DND-41 (cell line): ENCODE measurements at regions not wholly inside any gene's neighbourhood (a gene's known extent, or its start where the extent isn't known, plus 50 kb on each side); places are given as distances from the start of the nearest gene placed in this dataset.

Source experiments
- ATAC-seq: fragments of 200-7000 bp; cut with Tn5 transposase; 3 replicates; pipeline ENCODE4 v1.9.1; 2021; ENCODE audit warnings: low read depth; ENCODE audit not compliant: insufficient read depth
- DNase-seq: peaks from one replicate; pipeline ENCODE4 v3.0.0-alpha.2; 2020
- H2AFZ ChIP-seq: 2 replicates; pipeline ENCODE4 v1.6.0; 2012; ENCODE audit warnings: low read depth, low read length
- H3K27ac ChIP-seq: 2 replicates; pipeline ENCODE4 v1.5.1; 2012; ENCODE audit warnings: low read length, inconsistent platforms
- H3K27me3 ChIP-seq: fragments of 200-600 bp; sonication (generic); 2 replicates; pipeline ENCODE4 v1.6.0; 2012; ENCODE audit warnings: low read length, mild to moderate bottlenecking, inconsistent platforms; ENCODE audit not compliant: insufficient read depth, poor library complexity
- H3K36me3 ChIP-seq: 2 replicates; pipeline ENCODE4 v1.5.1; 2012; ENCODE audit warnings: low read length, inconsistent platforms; ENCODE audit not compliant: insufficient read depth
- H3K4me1 ChIP-seq: 2 replicates; pipeline ENCODE4 v1.5.1; 2012; ENCODE audit warnings: mild to moderate bottlenecking, low read length; ENCODE audit not compliant: insufficient read depth
- H3K4me2 ChIP-seq: 2 replicates; pipeline ENCODE4 v1.6.0; 2012; ENCODE audit warnings: mild to moderate bottlenecking, moderate library complexity, low read length, inconsistent platforms; ENCODE audit not compliant: insufficient read depth
- H3K4me3 ChIP-seq, 2 experiments: fragments of 200-600 bp in 1 of 2; shearing (Covaris generic) in 1 of 2; 2 replicates each; pipeline ENCODE4 v1.5.1; 2012 to 2016; ENCODE audit warnings: inconsistent platforms in 2 of 2, low read length in 2 of 2, mild to moderate bottlenecking in 2 of 2, low read depth in 1 of 2, moderate library complexity in 1 of 2
- H3K79me2 ChIP-seq: 2 replicates; pipeline ENCODE4 v1.6.0; 2012; ENCODE audit warnings: low read length, inconsistent platforms; ENCODE audit not compliant: insufficient read depth
- H3K9ac ChIP-seq: 2 replicates; pipeline ENCODE4 v1.6.0; 2012; ENCODE audit warnings: low read depth, mild to moderate bottlenecking, inconsistent platforms, low read length, moderate library complexity
- H3K9me3 ChIP-seq: 2 replicates; pipeline ENCODE4 v1.5.1; 2012; ENCODE audit warnings: low read length, moderate library complexity, mild to moderate bottlenecking, inconsistent platforms; ENCODE audit not compliant: insufficient read depth, severe bottlenecking
- H4K20me1 ChIP-seq: 2 replicates; pipeline ENCODE4 v1.6.0; 2012; ENCODE audit warnings: low read length; ENCODE audit not compliant: insufficient read depth
- CTCF ChIP-seq: IDR thresholded peaks from 2 replicates; pipeline ENCODE4 v1.5.1; 2012; ENCODE audit warnings: borderline replicate concordance, low read length, moderate library complexity, mild to moderate bottlenecking; ENCODE audit not compliant: poor library complexity, severe bottlenecking; ENCODE audit errors: extremely low read depth
- EZH2 ChIP-seq: IDR thresholded peaks from 3 replicates; pipeline ENCODE4 v1.6.1; 2012; ENCODE audit warnings: borderline replicate concordance, low read depth, mild to moderate bottlenecking, moderate library complexity, low read length, inconsistent platforms; ENCODE audit not compliant: severe bottlenecking

- no peak overlapping the region for H3K4me2 ChIP-seq
- ATAC-seq (no peak), DNase-seq (no peak)
- H3K4me1 ChIP-seq = peaks cover 23% of the 10 kb centered on the region
- no peak overlapping the region for H3K4me3 ChIP-seq
- no peak overlapping the region for H3K27ac ChIP-seq
- no peak for TF ChIP-seq CTCF
- no peak for TF ChIP-seq EZH2
- no peaks in the 10 kb centered on the region for H3K79me2 ChIP-seq
- H3K9ac ChIP-seq = no peak overlapping the region
- no peaks in the 10 kb centered on the region for H3K9me3 ChIP-seq
- H2AFZ ChIP-seq = peak overlapping the region; percentile 76
- H4K20me1 ChIP-seq = no peaks in the 10 kb centered on the region
- no peaks in the 10 kb centered on the region for H3K36me3 ChIP-seq
- peaks cover 4% of the 10 kb centered on the region for H3K27me3 ChIP-seq
Observed at GRCh38 chr10:78301481-78301880, 267.8 kb downstream of the RPS24 start.

- no peak for ATAC-seq
- no peak for DNase-seq
- peak overlapping the region; percentile 69 for H3K27ac ChIP-seq
- no peaks in the 10 kb centered on the region for H4K20me1 ChIP-seq
- H3K4me2 ChIP-seq = peak overlapping the region; percentile 69
- TF ChIP-seq EZH2 = no peak
- no peak for TF ChIP-seq CTCF
- peak overlapping the region; percentile 15 to 59; a peak in 3 of 4 replicates for H3K4me3 ChIP-seq
- H3K27me3 ChIP-seq = peaks cover 8% of the 10 kb centered on the region
- H3K79me2 ChIP-seq = no peaks in the 10 kb centered on the region
- H3K4me1 ChIP-seq = peaks cover 23% of the 10 kb centered on the region
- no peaks in the 10 kb centered on the region for H3K9me3 ChIP-seq
- H3K9ac ChIP-seq = peak overlapping the region; percentile 69
- no peaks in the 10 kb centered on the region for H3K36me3 ChIP-seq
- peak overlapping the region; percentile 76 for H2AFZ ChIP-seq
Observed at GRCh38 chr10:78301891-78302738, 268.5 kb downstream of the RPS24 start.

GRCh38 chr10:78302739-78302988, 269.0 kb downstream of the RPS24 start:
- H3K27me3 ChIP-seq = peaks cover 13% of the 10 kb centered on the region
- ATAC-seq (no peak), DNase-seq (no peak)
- TF ChIP-seq EZH2 = no peak
- no peak for TF ChIP-seq CTCF
- H3K79me2 ChIP-seq = no peaks in the 10 kb centered on the region
- H2AFZ ChIP-seq = peak overlapping the region; percentile 76
- no peaks in the 10 kb centered on the region for H3K36me3 ChIP-seq
- peak overlapping the region; percentile 69 for H3K9ac ChIP-seq
- H3K4me2 ChIP-seq = peak overlapping the region; percentile 69
- H3K27ac ChIP-seq = peak overlapping the region; percentile 69
- H3K4me1 ChIP-seq = peaks cover 23% of the 10 kb centered on the region
- peak overlapping the region; percentile 15 to 59; a peak in 3 of 4 replicates for H3K4me3 ChIP-seq
- H4K20me1 ChIP-seq = no peaks in the 10 kb centered on the region
- H3K9me3 ChIP-seq = no peaks in the 10 kb centered on the region
